Thoracic aorta (tissue), 2 donors: ENCODE measurements at regions not wholly inside any gene's neighbourhood (a gene's known extent, or its start where the extent isn't known, plus 50 kb on each side); places are given as distances from the start of the nearest gene placed in this dataset.
A peak's percentile ranks its signal among the peaks of the same experiment; 100 is the strongest.

Experiments
- ATAC-seq: fragments of 150-250 bp; one replicate; pipeline ENCODE4 v1.8.0; 2017; ENCODE audit warnings: low read depth; ENCODE audit not compliant: insufficient number of reproducible peaks, low FRiP score
- DNase-seq: peaks from one replicate; pipeline ENCODE4 v3.0.0-alpha.2; 2020; ENCODE audit warnings: low spot score
- H3K27ac ChIP-seq, 2 donors: fragments of 200-600 bp; sonication (generic); 1 replicate in 1 of 2; 2 replicates in 1 of 2; pipeline ENCODE4 v1.5.1; 2016; ENCODE audit warnings: mild to moderate bottlenecking in 2 of 2, moderate library complexity in 2 of 2
- H3K27me3 ChIP-seq: fragments of 200-600 bp; sonication (generic); replicated peaks from 2 replicates; pipeline ENCODE4 v1.6.0; 2016; ENCODE audit warnings: mild to moderate bottlenecking; ENCODE audit not compliant: insufficient read depth
- H3K36me3 ChIP-seq: fragments of 200-600 bp; sonication (generic); one replicate; pipeline ENCODE4 v1.5.1; 2016
- H3K4me1 ChIP-seq, 2 donors: fragments of 200-600 bp; sonication (generic); 1 replicate in 1 of 2; 2 replicates in 1 of 2; pipeline versions ENCODE4 v1.5.1 to v1.6.0; 2016; ENCODE audit warnings: low read depth in 2 of 2, mild to moderate bottlenecking in 1 of 2; ENCODE audit not compliant: control insufficient read depth in 1 of 2
- H3K4me3 ChIP-seq: fragments of 200-600 bp; sonication (generic); 2 replicates; pipeline ENCODE4 v1.5.1; 2016; ENCODE audit warnings: mild to moderate bottlenecking
- H3K9me3 ChIP-seq: fragments of 200-600 bp; sonication (generic); 2 replicates; pipeline ENCODE4 v1.5.1; 2016
- CTCF ChIP-seq: fragments of 200-600 bp; sonication (generic); IDR thresholded peaks from one replicate; pipeline ENCODE4 v1.5.1; 2019; ENCODE audit warnings: antibody characterized with exemption

DNA sequence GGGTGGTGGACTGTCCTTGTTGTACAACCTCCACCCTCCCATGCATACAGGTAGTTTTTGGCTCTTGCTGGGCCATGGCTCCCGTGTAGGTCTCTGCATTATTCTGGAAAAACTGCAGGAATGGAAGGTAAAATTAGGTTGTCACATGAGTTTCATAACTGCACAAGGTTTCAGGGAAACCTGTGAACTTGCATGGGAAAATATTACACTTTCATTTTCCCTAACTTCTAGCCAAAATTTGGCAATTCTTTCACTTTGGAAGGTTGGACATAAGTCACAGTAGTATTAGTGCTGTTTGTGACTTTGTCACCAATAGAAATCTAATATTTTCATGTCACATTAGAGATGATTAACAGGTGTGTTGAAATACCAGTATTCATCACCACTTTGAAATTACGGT is 118.1 kb upstream of the MGAT5 start:
- Histone ChIP-seq H3K36me3 (no peaks in the 10 kb centered on the region), H3K4me3 (no peak overlapping the region), H3K27me3 (no peaks in the 10 kb centered on the region), H3K4me1 (peaks cover 15 to 26% of the 10 kb centered on the region in 2 donors), H3K27ac (no peak overlapping the region), H3K9me3 (no peaks in the 10 kb centered on the region)
- DNase-seq, result no peak
- no peak for TF ChIP-seq CTCF
- ATAC-seq, result no peak

DNA sequence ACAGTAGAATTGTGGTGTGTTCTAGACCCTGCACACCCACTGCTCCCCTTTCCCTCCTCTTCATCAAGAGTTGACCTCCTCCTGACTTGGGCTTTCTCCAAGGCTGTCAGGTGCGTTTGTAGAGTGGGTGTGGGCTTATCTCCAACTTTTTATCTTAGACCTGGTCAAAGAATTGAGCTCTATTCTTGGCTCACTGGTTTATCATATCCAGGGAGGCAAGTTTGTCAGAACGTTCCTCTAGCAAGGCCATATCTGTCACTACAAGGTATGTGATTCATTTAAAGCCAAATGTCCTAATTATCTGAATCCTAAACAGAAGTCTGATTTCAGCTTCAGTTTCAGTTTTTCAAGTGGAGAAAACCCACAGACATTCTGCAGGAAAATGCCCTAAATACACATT is 117.1 kb upstream of the MGAT5 start:
- no peak for ATAC-seq

DNA sequence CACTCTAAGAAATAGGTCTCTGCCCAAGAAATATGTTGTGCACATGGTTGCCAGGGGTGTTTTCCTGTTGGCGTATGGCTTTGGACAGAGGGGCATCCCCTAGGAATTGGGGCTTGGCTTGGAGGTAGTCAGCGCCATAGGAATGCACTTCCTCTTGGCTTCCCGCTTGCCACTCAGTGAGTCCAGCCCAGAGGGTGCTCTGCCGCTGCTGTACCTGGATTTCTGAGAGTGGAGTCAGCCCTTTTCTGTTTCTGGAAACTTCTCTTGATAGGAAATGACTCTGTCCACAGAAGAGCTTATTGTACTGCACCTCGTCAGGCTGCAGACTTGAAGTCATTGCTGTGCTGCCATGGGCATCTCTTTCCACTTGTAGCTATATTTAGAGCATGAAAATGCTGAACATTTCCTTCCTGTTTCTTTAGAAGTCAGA is 116.7 kb upstream of the MGAT5 start:
- DNase-seq, result no peak

More for the DNA sequence above, 117.1 kb upstream of the MGAT5 start:
- no peaks in the 10 kb centered on the region for H3K9me3 ChIP-seq
- TF ChIP-seq CTCF, result no peak
- no peak for DNase-seq
- no peaks in the 10 kb centered on the region for H3K27me3 ChIP-seq
- H3K36me3 ChIP-seq, result no peaks in the 10 kb centered on the region
- H3K27ac ChIP-seq, result peak overlapping the region; percentile 32 to 62
- H3K4me3 ChIP-seq, result peak overlapping the region; percentile 59
- H3K4me1 ChIP-seq, result peaks cover 15 to 26% of the 10 kb centered on the region in 2 donors

DNA sequence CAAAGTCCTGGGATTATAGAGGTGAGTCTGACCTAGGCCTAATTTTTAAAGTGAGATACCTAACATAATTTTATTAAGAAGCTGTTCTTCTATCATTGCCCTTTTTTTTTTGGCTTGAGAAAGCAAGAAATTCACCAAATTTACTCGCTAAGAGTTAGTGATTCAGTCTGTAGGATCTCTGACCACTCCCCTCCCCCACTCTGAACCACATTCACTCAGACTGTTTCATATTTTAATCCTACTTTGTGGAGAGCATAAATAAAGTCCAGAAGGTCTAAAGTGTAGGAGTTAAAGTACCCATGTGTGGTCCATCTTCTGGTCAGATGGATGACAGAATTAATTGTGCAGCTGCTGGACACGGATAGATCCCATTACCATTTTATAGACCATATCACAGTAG is 115.8 kb upstream of the MGAT5 start:
- DNase-seq (no peak), ATAC-seq (no peak)
- Histone ChIP-seq H3K4me3 (no peak overlapping the region), H3K27ac (peak overlapping the region; percentile 32 to 62), H3K9me3 (no peaks in the 10 kb centered on the region), H3K27me3 (no peaks in the 10 kb centered on the region), H3K4me1 (peaks cover 20 to 35% of the 10 kb centered on the region in 2 donors), H3K36me3 (no peaks in the 10 kb centered on the region)
- TF ChIP-seq CTCF, result no peak

More for the DNA sequence above, 116.7 kb upstream of the MGAT5 start:
- no peaks in the 10 kb centered on the region for H3K36me3 ChIP-seq
- no peak for TF ChIP-seq CTCF
- peaks cover 15 to 26% of the 10 kb centered on the region in 2 donors for H3K4me1 ChIP-seq
- peak; percentile 67 for ATAC-seq
- no peaks in the 10 kb centered on the region for H3K9me3 ChIP-seq
- peak overlapping the region; percentile 59 for H3K4me3 ChIP-seq
- H3K27me3 ChIP-seq, result no peaks in the 10 kb centered on the region
- peak overlapping the region; percentile 32 to 62 for H3K27ac ChIP-seq

GRCh38 chr2:134139611-134140010 is 114.3 kb upstream of the MGAT5 start:
- ATAC-seq (no peak), DNase-seq (no peak)
- no peaks in the 10 kb centered on the region for H3K9me3 ChIP-seq
- no peak overlapping the region for H3K27ac ChIP-seq
- H3K27me3 ChIP-seq, result no peaks in the 10 kb centered on the region
- H3K4me1 ChIP-seq, result peaks cover 20 to 41% of the 10 kb centered on the region in 2 donors
- H3K36me3 ChIP-seq, result no peaks in the 10 kb centered on the region
- no peak for TF ChIP-seq CTCF
- H3K4me3 ChIP-seq, result no peak overlapping the region
